ENCODE measurements at regions not wholly inside any gene's neighbourhood (a gene's known extent, or its start where the extent isn't known, plus 50 kb on each side); places are given as distances from the start of the nearest gene placed in this dataset.

GRCh38 chr3:30945291-30945690, 50.8 kb upstream of the GADL1 start:
- no peaks in the 10 kb centered on the region for H3K36me3 ChIP-seq
- no peaks in the 10 kb centered on the region for H3K4me1 ChIP-seq (replicated peaks)
- intact Hi-C loops (cut with DNase I): no loop called here
- 100% methylated on average over 1 of the region's 1 CpG for WGBS
- DNase-seq (ENCODE audit: low spot score): no peak
- H3K4me3 ChIP-seq: no peak overlapping the region
- no peak overlapping the region for H3K27ac ChIP-seq
- no peaks in the 10 kb centered on the region for H3K27me3 ChIP-seq (replicated peaks; ENCODE audit: insufficient read depth)
- TF ChIP-seq CTCF (IDR thresholded peaks at IDR 0.05): no peak
- TF ChIP-seq POLR2AphosphoS5 (IDR thresholded peaks at IDR 0.05): no peak
- TF ChIP-seq POLR2A (IDR thresholded peaks at IDR 0.05): no peak
- no peaks in the 10 kb centered on the region for H3K9me3 ChIP-seq

GRCh38 chr3:30948426-30948825, 54.0 kb upstream of the GADL1 start:
- TF ChIP-seq POLR2A (IDR thresholded peaks at IDR 0.05): no peak
- no peak for TF ChIP-seq CTCF (IDR thresholded peaks at IDR 0.05)
- TF ChIP-seq POLR2AphosphoS5 (IDR thresholded peaks at IDR 0.05): no peak
- H3K4me3 ChIP-seq: no peak overlapping the region
- H3K36me3 ChIP-seq: no peaks in the 10 kb centered on the region
- 68% methylated on average over 1 of the region's 1 CpG for WGBS
- H3K9me3 ChIP-seq: no peaks in the 10 kb centered on the region
- no peak overlapping the region for H3K27ac ChIP-seq
- intact Hi-C loops (cut with DNase I): no loop called here
- H3K4me1 ChIP-seq (replicated peaks): no peaks in the 10 kb centered on the region
- no peak for DNase-seq (ENCODE audit: low spot score)
- no peaks in the 10 kb centered on the region for H3K27me3 ChIP-seq (replicated peaks; ENCODE audit: insufficient read depth)

- 55% methylated on average over 2 of the region's 2 CpGs for WGBS
- H3K4me1 ChIP-seq (replicated peaks): no peaks in the 10 kb centered on the region
- no peak overlapping the region for H3K27ac ChIP-seq
- no peak overlapping the region for H3K4me3 ChIP-seq
- DNase-seq (ENCODE audit: low spot score): no peak
- no peaks in the 10 kb centered on the region for H3K27me3 ChIP-seq (replicated peaks; ENCODE audit: insufficient read depth)
- H3K36me3 ChIP-seq: no peaks in the 10 kb centered on the region
- no peak for TF ChIP-seq POLR2A (IDR thresholded peaks at IDR 0.05)
- TF ChIP-seq CTCF (IDR thresholded peaks at IDR 0.05): no peak
- no peak for TF ChIP-seq POLR2AphosphoS5 (IDR thresholded peaks at IDR 0.05)
- H3K9me3 ChIP-seq: no peaks in the 10 kb centered on the region
- intact Hi-C loops (cut with DNase I): no loop called here
Observed at GRCh38 chr3:30951826-30952225, 57.4 kb upstream of the GADL1 start.

GRCh38 chr3:30952786-30953185, 58.3 kb upstream of the GADL1 start:
- Histone ChIP-seq H3K4me3 (no peak overlapping the region), H3K4me1 (replicated peaks) (no peaks in the 10 kb centered on the region), H3K27me3 (replicated peaks; ENCODE audit: insufficient read depth) (no peaks in the 10 kb centered on the region), H3K9me3 (no peaks in the 10 kb centered on the region), H3K27ac (no peak overlapping the region), H3K36me3 (no peaks in the 10 kb centered on the region)
- 83% methylated on average over 3 of the region's 3 CpGs for WGBS
- intact Hi-C loops (cut with DNase I): no loop called here
- no peak for TF ChIP-seq POLR2A (IDR thresholded peaks at IDR 0.05)
- no peak for TF ChIP-seq POLR2AphosphoS5 (IDR thresholded peaks at IDR 0.05)
- no peak for TF ChIP-seq CTCF (IDR thresholded peaks at IDR 0.05)
- no peak for DNase-seq (ENCODE audit: low spot score)

DNA sequence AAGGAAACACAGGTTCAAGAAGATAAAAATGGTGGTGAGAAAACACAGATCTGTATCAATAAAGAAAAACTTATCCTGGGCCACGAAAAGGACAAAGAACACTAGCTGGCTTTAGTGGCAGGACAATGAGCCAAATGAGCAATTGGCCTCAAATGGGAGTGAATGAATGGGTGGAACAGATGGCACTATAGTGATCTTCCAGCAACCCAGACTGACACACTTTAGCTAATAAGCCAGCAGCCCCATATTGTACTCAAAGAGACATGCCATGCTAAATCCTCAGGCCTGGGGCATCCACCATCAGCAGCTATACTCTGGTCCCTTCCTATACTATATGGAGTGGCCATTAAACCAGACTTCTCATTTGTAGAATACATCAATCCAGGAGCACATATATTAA, 60.0 kb upstream of the GADL1 start:
- H3K27me3 ChIP-seq (replicated peaks; ENCODE audit: insufficient read depth): no peaks in the 10 kb centered on the region
- TF ChIP-seq POLR2AphosphoS5 (IDR thresholded peaks at IDR 0.05) (no peak), POLR2A (IDR thresholded peaks at IDR 0.05) (no peak), CTCF (IDR thresholded peaks at IDR 0.05) (no peak)
- no peaks in the 10 kb centered on the region for H3K4me1 ChIP-seq (replicated peaks)
- no peak overlapping the region for H3K27ac ChIP-seq
- no peak overlapping the region for H3K4me3 ChIP-seq
- 79% methylated on average over 1 of the region's 1 CpG for WGBS
- DNase-seq (ENCODE audit: low spot score): no peak
- intact Hi-C loops (cut with DNase I): no loop called here
- H3K36me3 ChIP-seq: no peaks in the 10 kb centered on the region
- no peaks in the 10 kb centered on the region for H3K9me3 ChIP-seq

Data from prostate gland (tissue), 2 donors.